SU-DHL-6 (cell line): ENCODE measurements at regions not wholly inside any gene's neighbourhood (a gene's known extent, or its start where the extent isn't known, plus 50 kb on each side); places are given as distances from the start of the nearest gene placed in this dataset.

Source experiments
- H2AFZ ChIP-seq: fragments of 200-600 bp; sonication (generic); 2 replicates; pipeline ENCODE4 v1.6.1; 2014; ENCODE audit warnings: low read depth, mild to moderate bottlenecking, moderate library complexity, mixed read lengths, antibody characterized with exemption, low read length; ENCODE audit not compliant: severe bottlenecking
- H3F3A ChIP-seq: fragments of 200-600 bp; shearing (Covaris generic); 2 replicates; pipeline ENCODE4 v1.6.0; 2016; ENCODE audit warnings: antibody characterized with exemption, mild to moderate bottlenecking; ENCODE audit not compliant: insufficient read depth
- H3K27ac ChIP-seq: fragments of 200-600 bp; sonication (generic); 2 replicates; pipeline ENCODE4 v1.5.1; 2016; ENCODE audit warnings: low read depth, mild to moderate bottlenecking, low read length, moderate library complexity, mixed read lengths
- H3K27me3 ChIP-seq: fragments of 200-600 bp; sonication (generic), shearing (Covaris generic); 2 replicates; pipeline ENCODE4 v1.6.0; 2014; ENCODE audit warnings: mild to moderate bottlenecking, low read length
- H3K36me3 ChIP-seq: fragments of 200-600 bp; sonication (generic); 2 replicates; pipeline ENCODE4 v1.6.1; 2014; ENCODE audit warnings: mild to moderate bottlenecking, low read length, mixed read lengths
- H3K4me2 ChIP-seq: fragments of 300-600, 200-600 bp; shearing (Covaris generic), sonication (generic); 2 replicates; pipeline ENCODE4 v1.6.0; 2014; ENCODE audit warnings: low read length, low read depth, mild to moderate bottlenecking; ENCODE audit not compliant: poor library complexity, severe bottlenecking
- H3K4me3 ChIP-seq: fragments of 200-600 bp; sonication (generic); 2 replicates; pipeline ENCODE4 v1.5.1; 2014; ENCODE audit warnings: antibody characterized with exemption, low read length, mild to moderate bottlenecking, mixed read lengths; ENCODE audit not compliant: insufficient read depth, poor library complexity, severe bottlenecking
- H3K79me2 ChIP-seq: fragments of 200-600 bp; sonication (generic); 2 replicates; pipeline ENCODE4 v1.6.1; 2014; ENCODE audit warnings: mild to moderate bottlenecking, low read length, moderate library complexity; ENCODE audit not compliant: insufficient read depth
- H3K9ac ChIP-seq: fragments of 200-600 bp; sonication (generic); 2 replicates; pipeline ENCODE4 v1.7.0; 2014; ENCODE audit warnings: mild to moderate bottlenecking, low read length
- H3K9me2 ChIP-seq: fragments of 200-600 bp; sonication (generic); replicated peaks from 2 replicates; pipeline ENCODE4 v1.6.1; 2014; ENCODE audit warnings: low read length; ENCODE audit not compliant: insufficient read depth
- H3K9me3 ChIP-seq: fragments of 200-600 bp; sonication (generic); 2 replicates; pipeline ENCODE4 v1.6.1; 2014; ENCODE audit warnings: low read length, mixed read lengths; ENCODE audit not compliant: insufficient read depth
- H4K20me1 ChIP-seq: fragments of 200-600 bp; sonication (generic); 2 replicates; pipeline ENCODE4 v1.6.1; 2014; ENCODE audit warnings: low read depth, mild to moderate bottlenecking, antibody characterized with exemption, low read length, moderate library complexity, mixed read lengths
- CTCF ChIP-seq: fragments of 200-600 bp; sonication (generic); IDR thresholded peaks from one replicate; pipeline ENCODE4 v1.5.1; 2017; ENCODE audit warnings: antibody characterized with exemption, mild to moderate bottlenecking, low read length, moderate library complexity; ENCODE audit not compliant: insufficient read depth, poor library complexity, severe bottlenecking
- EZH2phosphoT487 ChIP-seq: fragments of 200-600 bp; sonication (generic), shearing (Covaris generic); conservative IDR thresholded peaks from 2 replicates; pipeline ENCODE4 v1.6.1; 2018; ENCODE audit warnings: mild to moderate bottlenecking, antibody characterized with exemption, low read length, moderate library complexity, mixed read lengths

GRCh38 chr7:46022397-46022796 is 101.3 kb upstream of the IGFBP3 start:
- no peaks in the 10 kb centered on the region; the same call in 1 of the 2 replicates for H4K20me1 ChIP-seq
- H3K4me3 ChIP-seq = no peak overlapping the region
- H3K9me2 ChIP-seq = no peaks in the 10 kb centered on the region
- H3K36me3 ChIP-seq = no peaks in the 10 kb centered on the region
- TF ChIP-seq CTCF (no peak), EZH2phosphoT487 (no peak)
- 0 out of 2 replicates have a peak, but pooled peaks cover 5% of the 10 kb centered on the region for H3K27me3 ChIP-seq
- H3K27ac ChIP-seq = no peak overlapping the region
- H3F3A ChIP-seq = no peaks in the 10 kb centered on the region
- H2AFZ ChIP-seq = no peak overlapping the region
- no peak overlapping the region for H3K4me2 ChIP-seq
- no peaks in the 10 kb centered on the region for H3K79me2 ChIP-seq
- H3K9me3 ChIP-seq = no peaks in the 10 kb centered on the region
- no peak overlapping the region for H3K9ac ChIP-seq

DNA sequence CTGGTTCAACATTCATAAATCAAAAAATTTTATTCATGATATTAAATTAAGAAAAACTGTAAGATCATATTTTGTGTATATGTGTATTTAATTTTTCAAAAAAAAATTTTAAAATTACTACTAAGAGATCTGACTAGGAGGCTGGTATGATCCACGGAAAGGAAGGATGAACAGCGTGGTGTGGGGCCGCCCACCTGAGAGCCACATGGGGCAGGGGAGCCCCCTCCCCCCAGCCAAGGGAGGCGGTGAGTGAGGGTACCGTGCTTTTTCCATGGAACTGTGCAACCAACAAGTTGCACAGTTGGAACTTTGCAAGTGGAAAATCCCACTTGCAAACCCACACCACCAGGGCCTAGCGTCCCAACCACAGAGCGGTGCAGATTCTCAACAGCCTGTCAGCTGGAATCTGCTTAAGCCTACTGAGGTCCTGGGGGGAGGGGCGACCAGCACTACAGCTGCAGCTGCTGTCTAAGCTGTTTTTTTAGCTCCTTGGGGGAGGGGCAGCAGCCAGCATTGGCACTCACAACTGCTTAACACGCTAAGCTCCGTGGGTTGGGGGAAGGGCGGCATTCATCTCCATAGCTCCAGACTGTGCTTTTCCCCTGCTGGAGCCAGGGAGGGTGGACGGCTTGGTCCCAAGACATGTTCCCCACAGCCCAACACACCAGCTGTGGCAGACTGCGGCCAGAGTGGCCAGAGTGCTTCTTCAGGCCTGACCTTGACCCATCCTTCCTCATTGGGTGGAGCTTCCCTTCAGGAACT is 94.2 kb upstream of the IGFBP3 start:
- Histone ChIP-seq H3K9me2 (no peaks in the 10 kb centered on the region), H4K20me1 (no peaks in the 10 kb centered on the region; the same call in 1 of the 2 replicates), H3K9me3 (no peaks in the 10 kb centered on the region), H3K4me3 (no peak overlapping the region), H3K36me3 (no peaks in the 10 kb centered on the region), H2AFZ (no peak overlapping the region), H3K4me2 (no peak overlapping the region), H3K79me2 (no peaks in the 10 kb centered on the region), H3K27ac (no peak overlapping the region), H3K9ac (no peak overlapping the region), H3F3A (no peaks in the 10 kb centered on the region), H3K27me3 (0 out of 2 replicates have a peak, but pooled peaks cover 5% of the 10 kb centered on the region)
- TF ChIP-seq EZH2phosphoT487 (no peak), CTCF (no peak)

GRCh38 chr7:46011501-46011900 is 90.4 kb upstream of the IGFBP3 start:
- Histone ChIP-seq H3F3A (no peaks in the 10 kb centered on the region), H3K9me3 (no peaks in the 10 kb centered on the region), H3K27me3 (no peaks in the 10 kb centered on the region), H3K9me2 (no peaks in the 10 kb centered on the region), H3K9ac (no peak overlapping the region), H4K20me1 (no peaks in the 10 kb centered on the region; the same call in 1 of the 2 replicates), H3K36me3 (no peaks in the 10 kb centered on the region), H3K4me2 (no peak overlapping the region), H2AFZ (no peak overlapping the region), H3K79me2 (no peaks in the 10 kb centered on the region), H3K27ac (no peak overlapping the region), H3K4me3 (no peak overlapping the region)
- TF ChIP-seq CTCF (no peak), EZH2phosphoT487 (no peak)
